HG03095 (cell line): ENCODE measurements at regions not wholly inside any gene's neighbourhood (a gene's known extent, or its start where the extent isn't known, plus 50 kb on each side); places are given as distances from the start of the nearest gene placed in this dataset.

ENCODE experiments used
- ATAC-seq: cut with Tn5 transposase; IDR thresholded peaks from one replicate; pipeline ENCODE4 v1.9.1; 2021; ENCODE audit warnings: moderate library complexity; ENCODE audit not compliant: unreplicated experiment

- ATAC-seq = no peak
Observed at GRCh38 chr1:194230351-194231144, 1044.1 kb upstream of the B3GALT2 start.

- ATAC-seq = no peak
Observed at GRCh38 chr1:194228427-194228826, 1042.0 kb upstream of the B3GALT2 start.

- no peak for ATAC-seq
Observed at GRCh38 chr1:194227161-194227560, 1040.7 kb upstream of the B3GALT2 start.

GRCh38 chr1:194225821-194226220 lies 1039.4 kb upstream of the B3GALT2 start:
- peak; percentile 82 for ATAC-seq

- ATAC-seq = no peak
Observed at GRCh38 chr1:194223596-194223995, 1037.2 kb upstream of the B3GALT2 start.

GRCh38 chr1:194215448-194215847 lies 1029.0 kb upstream of the B3GALT2 start:
- ATAC-seq = no peak

GRCh38 chr1:194214735-194215134 lies 1028.3 kb upstream of the B3GALT2 start:
- no peak for ATAC-seq

- no peak for ATAC-seq
Observed at GRCh38 chr1:194209920-194210319, 1023.5 kb upstream of the B3GALT2 start.

- no peak for ATAC-seq
Observed at GRCh38 chr1:194208674-194209073, 1022.3 kb upstream of the B3GALT2 start.

GRCh38 chr1:194196562-194196961 lies 1010.1 kb upstream of the B3GALT2 start:
- no peak for ATAC-seq

GRCh38 chr1:194194724-194195123 lies 1008.3 kb upstream of the B3GALT2 start:
- no peak for ATAC-seq

- no peak for ATAC-seq
Observed at GRCh38 chr1:194184974-194185373, 998.6 kb upstream of the B3GALT2 start.

GRCh38 chr1:194184425-194184824 lies 998.0 kb upstream of the B3GALT2 start:
- ATAC-seq = no peak

- no peak for ATAC-seq
Observed at GRCh38 chr1:194181845-194182244, 995.4 kb upstream of the B3GALT2 start.

- ATAC-seq = no peak
Observed at GRCh38 chr1:194176212-194176611, 989.8 kb upstream of the B3GALT2 start.

GRCh38 chr1:194175251-194175650 lies 988.8 kb upstream of the B3GALT2 start:
- ATAC-seq = no peak

- no peak for ATAC-seq
Observed at GRCh38 chr1:194174528-194174927, 988.1 kb upstream of the B3GALT2 start.

GRCh38 chr1:194171596-194171995 lies 985.2 kb upstream of the B3GALT2 start:
- ATAC-seq = no peak

GRCh38 chr1:194167956-194168640 lies 981.7 kb upstream of the B3GALT2 start:
- no peak for ATAC-seq

GRCh38 chr1:194164755-194165154 lies 978.3 kb upstream of the B3GALT2 start:
- ATAC-seq = no peak

- no peak for ATAC-seq
Observed at GRCh38 chr1:194161591-194161990, 975.2 kb upstream of the B3GALT2 start.

GRCh38 chr1:194159941-194160340 lies 973.5 kb upstream of the B3GALT2 start:
- ATAC-seq = no peak
